ENCODE measurements at regions not wholly inside any gene's neighbourhood (a gene's known extent, or its start where the extent isn't known, plus 50 kb on each side); places are given as distances from the start of the nearest gene placed in this dataset.

- no peak for TF ChIP-seq CTCF (IDR thresholded peaks at IDR 0.05)
- no peak for TF ChIP-seq ZFX (IDR thresholded peaks at IDR 0.05; ENCODE audit: borderline replicate concordance)
- H3K27ac ChIP-seq = no peak overlapping the region
These were observed 66.4 kb upstream of the USP29 start for GRCh38 chr19:57053401-57053800.

- no peak for TF ChIP-seq CTCF (IDR thresholded peaks at IDR 0.05)
- no peak overlapping the region for H3K27ac ChIP-seq
These were observed 63.8 kb upstream of the USP29 start for GRCh38 chr19:57055956-57056355.

GRCh38 chr19:57057036-57057686 is 62.6 kb upstream of the USP29 start:
- no peak for TF ChIP-seq ZFX (IDR thresholded peaks at IDR 0.05; ENCODE audit: borderline replicate concordance)
- TF ChIP-seq CTCF (IDR thresholded peaks at IDR 0.05) = no peak
- no peak overlapping the region for H3K27ac ChIP-seq

GRCh38 chr19:57058871-57059270 is 60.9 kb upstream of the USP29 start:
- no peak overlapping the region for H3K27ac ChIP-seq
- no peak for TF ChIP-seq ZFX (IDR thresholded peaks at IDR 0.05; ENCODE audit: borderline replicate concordance)
- TF ChIP-seq CTCF (IDR thresholded peaks at IDR 0.05) = no peak

DNA sequence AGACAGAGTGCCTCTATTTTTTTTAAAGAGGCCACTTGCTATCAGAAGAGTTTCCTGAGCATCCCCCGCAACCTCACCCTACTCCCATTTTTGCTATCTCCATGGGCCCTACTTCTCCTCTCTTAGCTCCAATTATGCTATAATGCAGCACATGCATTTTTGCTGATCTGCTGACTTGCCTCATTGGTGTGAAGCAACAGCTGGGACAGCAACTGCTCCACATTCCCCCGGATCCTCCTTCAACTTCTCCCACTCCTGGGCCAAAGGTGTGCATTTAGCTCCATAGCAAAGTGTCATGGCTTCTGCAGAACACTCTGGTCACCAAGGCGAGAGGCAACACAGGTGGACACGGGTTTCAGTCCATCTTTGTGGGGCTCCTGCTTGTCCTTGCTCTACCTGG is 56.7 kb upstream of the USP29 start:
- no peak for TF ChIP-seq CTCF (IDR thresholded peaks at IDR 0.05)
- no peak for TF ChIP-seq ZFX (IDR thresholded peaks at IDR 0.05; ENCODE audit: borderline replicate concordance)
- H3K27ac ChIP-seq = no peak overlapping the region

DNA sequence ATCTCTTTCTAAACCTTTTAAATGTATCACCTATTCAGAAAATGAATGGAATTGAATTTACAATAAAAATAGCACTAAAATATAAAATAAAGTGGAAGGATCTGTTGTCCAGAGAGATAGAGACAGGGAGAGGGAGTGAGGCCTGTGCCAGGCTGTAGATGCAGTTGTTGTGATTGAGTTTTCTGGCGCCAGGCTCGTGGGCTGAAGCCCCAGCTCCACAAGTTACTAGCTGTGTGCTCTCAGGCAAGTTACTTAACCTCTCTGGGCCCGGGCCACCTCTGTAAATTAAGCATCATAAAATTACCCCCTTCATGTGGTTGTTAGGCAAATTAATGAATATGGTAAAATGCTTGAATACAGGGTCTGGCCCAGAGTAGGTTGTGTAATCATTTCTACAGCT is 52.3 kb upstream of the USP29 start:
- TF ChIP-seq CTCF (IDR thresholded peaks at IDR 0.05) = no peak
- TF ChIP-seq ZFX (IDR thresholded peaks at IDR 0.05; ENCODE audit: borderline replicate concordance) = no peak
- no peak overlapping the region for H3K27ac ChIP-seq

- TF ChIP-seq ZFX (IDR thresholded peaks at IDR 0.05; ENCODE audit: borderline replicate concordance) (no peak), CTCF (IDR thresholded peaks at IDR 0.05) (no peak)
- no peak overlapping the region for H3K27ac ChIP-seq
These were observed 51.5 kb upstream of the USP29 start for GRCh38 chr19:57068311-57068710.

Data from 22Rv1 (cell line).